ENCODE measurements at regions not wholly inside any gene's neighbourhood (a gene's known extent, or its start where the extent isn't known, plus 50 kb on each side); places are given as distances from the start of the nearest gene placed in this dataset.

DNA sequence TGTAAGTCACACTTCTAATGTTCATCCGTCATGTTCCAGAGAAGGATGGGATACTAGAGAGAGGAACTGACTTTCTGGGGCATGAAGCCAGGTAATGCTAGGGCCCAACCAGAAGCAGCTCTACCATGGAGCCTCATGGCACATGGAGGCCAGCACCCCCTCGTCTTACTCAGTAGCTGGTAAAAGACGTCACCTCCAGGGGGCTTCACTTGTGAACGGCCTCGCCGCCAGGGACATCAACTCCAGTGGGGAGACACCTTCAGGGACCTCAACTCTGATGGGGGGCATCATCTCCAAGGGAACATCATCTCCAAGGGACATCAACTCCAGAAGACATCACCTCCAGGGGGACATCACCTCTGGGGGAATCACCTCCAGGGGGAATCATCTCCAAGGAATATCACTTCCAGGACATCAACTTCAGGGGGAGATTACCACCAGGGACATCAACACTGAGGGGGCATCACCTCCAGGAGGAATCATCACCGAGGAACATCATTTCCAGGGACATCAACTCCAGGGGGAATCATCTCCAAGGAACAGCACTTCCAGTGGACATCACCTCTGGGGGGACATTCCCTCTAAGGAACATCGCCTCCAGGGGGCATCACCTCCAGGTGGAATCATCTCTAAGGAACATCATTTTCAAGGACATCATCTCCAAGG lies 168.4 kb downstream of the NDUFA10 start (continued):
- TF ChIP-seq, protein P1, sequence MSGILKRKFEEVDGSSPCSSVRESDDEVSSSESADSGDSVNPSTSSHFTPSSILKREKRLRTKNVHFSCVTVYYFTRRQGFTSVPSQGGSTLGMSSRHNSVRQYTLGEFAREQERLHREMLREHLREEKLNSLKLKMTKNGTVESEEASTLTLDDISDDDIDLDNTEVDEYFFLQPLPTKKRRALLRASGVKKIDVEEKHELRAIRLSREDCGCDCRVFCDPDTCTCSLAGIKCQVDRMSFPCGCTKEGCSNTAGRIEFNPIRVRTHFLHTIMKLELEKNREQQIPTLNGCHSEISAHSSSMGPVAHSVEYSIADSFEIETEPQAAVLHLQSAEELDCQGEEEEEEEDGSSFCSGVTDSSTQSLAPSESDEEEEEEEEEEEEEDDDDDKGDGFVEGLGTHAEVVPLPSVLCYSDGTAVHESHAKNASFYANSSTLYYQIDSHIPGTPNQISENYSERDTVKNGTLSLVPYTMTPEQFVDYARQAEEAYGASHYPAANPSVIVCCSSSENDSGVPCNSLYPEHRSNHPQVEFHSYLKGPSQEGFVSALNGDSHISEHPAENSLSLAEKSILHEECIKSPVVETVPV (CRISPR knock-in tag; IDR thresholded peaks at IDR 0.05): no peak
- TF ChIP-seq ZC3H10 (CRISPR knock-in tag; IDR thresholded peaks at IDR 0.05) (no peak), ARNTL (CRISPR knock-in tag; IDR thresholded peaks at IDR 0.05; ENCODE audit: borderline replicate concordance, low read depth) (no peak), SNAI2 (CRISPR knock-in tag; IDR thresholded peaks at IDR 0.05) (no peak), PPARA (CRISPR knock-in tag; IDR thresholded peaks at IDR 0.05; ENCODE audit: borderline replicate concordance) (no peak), CSDC2 (CRISPR knock-in tag; IDR thresholded peaks at IDR 0.05) (no peak)

DNA sequence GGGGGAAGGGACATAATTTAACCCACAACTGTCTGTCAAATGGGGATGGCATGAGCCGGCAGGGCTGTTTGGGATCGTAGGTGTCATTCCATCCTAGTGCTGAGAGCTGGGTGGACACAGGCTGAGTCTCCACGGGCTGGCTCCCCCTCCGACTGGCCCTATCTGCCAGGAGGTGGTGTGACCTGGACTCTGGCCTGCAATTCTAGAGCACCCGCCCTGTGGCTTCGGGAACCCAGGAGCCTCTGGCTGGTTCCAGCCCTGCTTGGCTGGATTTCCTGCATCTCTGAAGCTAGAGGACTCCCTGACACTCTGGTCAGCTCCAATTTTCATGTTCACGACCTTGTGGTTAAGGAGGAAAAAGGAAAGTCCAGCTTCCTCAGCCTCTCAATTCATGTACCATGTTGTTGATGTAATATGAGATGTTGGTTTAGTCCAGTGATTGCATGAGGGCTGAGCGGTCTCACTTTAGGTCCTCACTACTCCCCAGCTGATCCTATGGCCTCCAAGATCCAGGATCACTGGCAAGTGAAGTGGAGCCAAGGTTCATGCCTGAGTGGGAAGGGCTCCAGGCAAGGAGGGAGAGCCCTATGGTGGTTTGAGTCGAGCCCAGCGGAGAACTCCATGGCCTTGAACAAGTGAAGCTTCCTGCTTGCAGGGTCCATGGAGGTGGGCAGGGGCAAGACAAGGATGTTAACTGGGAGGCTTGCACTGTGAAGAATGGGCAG lies 169.1 kb downstream of the NDUFA10 start:
- TF ChIP-seq, protein P1 (CRISPR knock-in tag; IDR thresholded peaks at IDR 0.05): no peak
- TF ChIP-seq ZNF70 (CRISPR knock-in tag; IDR thresholded peaks at IDR 0.05) (no peak), TOX (CRISPR knock-in tag; IDR thresholded peaks at IDR 0.05; ENCODE audit: borderline replicate concordance) (no peak), ZNF8 (CRISPR knock-in tag; IDR thresholded peaks at IDR 0.05) (no peak), ARNTL (CRISPR knock-in tag; IDR thresholded peaks at IDR 0.05; ENCODE audit: borderline replicate concordance, low read depth) (no peak), ZFP3 (CRISPR knock-in tag; IDR thresholded peaks at IDR 0.05) (no peak), TCF4 (CRISPR knock-in tag; IDR thresholded peaks at IDR 0.05; ENCODE audit: borderline replicate concordance) (no peak), BACH2 (CRISPR knock-in tag; IDR thresholded peaks at IDR 0.05; ENCODE audit: borderline replicate concordance) (no peak), ZC3H10 (CRISPR knock-in tag; IDR thresholded peaks at IDR 0.05) (no peak), ZFP30 (CRISPR knock-in tag; IDR thresholded peaks at IDR 0.05) (no peak), PPARA (CRISPR knock-in tag; IDR thresholded peaks at IDR 0.05; ENCODE audit: borderline replicate concordance) (no peak), ESRRG (CRISPR knock-in tag; IDR thresholded peaks at IDR 0.05) (no peak)
- TF ChIP-seq, protein P2, sequence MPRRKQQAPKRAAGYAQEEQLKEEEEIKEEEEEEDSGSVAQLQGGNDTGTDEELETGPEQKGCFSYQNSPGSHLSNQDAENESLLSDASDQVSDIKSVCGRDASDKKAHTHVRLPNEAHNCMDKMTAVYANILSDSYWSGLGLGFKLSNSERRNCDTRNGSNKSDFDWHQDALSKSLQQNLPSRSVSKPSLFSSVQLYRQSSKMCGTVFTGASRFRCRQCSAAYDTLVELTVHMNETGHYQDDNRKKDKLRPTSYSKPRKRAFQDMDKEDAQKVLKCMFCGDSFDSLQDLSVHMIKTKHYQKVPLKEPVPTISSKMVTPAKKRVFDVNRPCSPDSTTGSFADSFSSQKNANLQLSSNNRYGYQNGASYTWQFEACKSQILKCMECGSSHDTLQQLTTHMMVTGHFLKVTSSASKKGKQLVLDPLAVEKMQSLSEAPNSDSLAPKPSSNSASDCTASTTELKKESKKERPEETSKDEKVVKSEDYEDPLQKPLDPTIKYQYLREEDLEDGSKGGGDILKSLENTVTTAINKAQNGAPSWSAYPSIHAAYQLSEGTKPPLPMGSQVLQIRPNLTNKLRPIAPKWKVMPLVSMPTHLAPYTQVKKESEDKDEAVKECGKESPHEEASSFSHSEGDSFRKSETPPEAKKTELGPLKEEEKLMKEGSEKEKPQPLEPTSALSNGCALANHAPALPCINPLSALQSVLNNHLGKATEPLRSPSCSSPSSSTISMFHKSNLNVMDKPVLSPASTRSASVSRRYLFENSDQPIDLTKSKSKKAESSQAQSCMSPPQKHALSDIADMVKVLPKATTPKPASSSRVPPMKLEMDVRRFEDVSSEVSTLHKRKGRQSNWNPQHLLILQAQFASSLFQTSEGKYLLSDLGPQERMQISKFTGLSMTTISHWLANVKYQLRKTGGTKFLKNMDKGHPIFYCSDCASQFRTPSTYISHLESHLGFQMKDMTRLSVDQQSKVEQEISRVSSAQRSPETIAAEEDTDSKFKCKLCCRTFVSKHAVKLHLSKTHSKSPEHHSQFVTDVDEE (CRISPR knock-in tag; IDR thresholded peaks at IDR 0.05): no peak
- TF ChIP-seq, protein P3, sequence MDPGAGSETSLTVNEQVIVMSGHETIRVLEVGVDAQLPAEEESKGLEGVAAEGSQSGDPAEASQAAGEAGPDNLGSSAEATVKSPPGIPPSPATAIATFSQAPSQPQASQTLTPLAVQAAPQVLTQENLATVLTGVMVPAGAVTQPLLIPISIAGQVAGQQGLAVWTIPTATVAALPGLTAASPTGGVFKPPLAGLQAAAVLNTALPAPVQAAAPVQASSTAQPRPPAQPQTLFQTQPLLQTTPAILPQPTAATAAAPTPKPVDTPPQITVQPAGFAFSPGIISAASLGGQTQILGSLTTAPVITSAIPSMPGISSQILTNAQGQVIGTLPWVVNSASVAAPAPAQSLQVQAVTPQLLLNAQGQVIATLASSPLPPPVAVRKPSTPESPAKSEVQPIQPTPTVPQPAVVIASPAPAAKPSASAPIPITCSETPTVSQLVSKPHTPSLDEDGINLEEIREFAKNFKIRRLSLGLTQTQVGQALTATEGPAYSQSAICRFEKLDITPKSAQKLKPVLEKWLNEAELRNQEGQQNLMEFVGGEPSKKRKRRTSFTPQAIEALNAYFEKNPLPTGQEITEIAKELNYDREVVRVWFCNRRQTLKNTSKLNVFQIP (CRISPR knock-in tag; IDR thresholded peaks at IDR 0.05; ENCODE audit: borderline replicate concordance, low read depth): no peak
- TF ChIP-seq, protein P4, sequence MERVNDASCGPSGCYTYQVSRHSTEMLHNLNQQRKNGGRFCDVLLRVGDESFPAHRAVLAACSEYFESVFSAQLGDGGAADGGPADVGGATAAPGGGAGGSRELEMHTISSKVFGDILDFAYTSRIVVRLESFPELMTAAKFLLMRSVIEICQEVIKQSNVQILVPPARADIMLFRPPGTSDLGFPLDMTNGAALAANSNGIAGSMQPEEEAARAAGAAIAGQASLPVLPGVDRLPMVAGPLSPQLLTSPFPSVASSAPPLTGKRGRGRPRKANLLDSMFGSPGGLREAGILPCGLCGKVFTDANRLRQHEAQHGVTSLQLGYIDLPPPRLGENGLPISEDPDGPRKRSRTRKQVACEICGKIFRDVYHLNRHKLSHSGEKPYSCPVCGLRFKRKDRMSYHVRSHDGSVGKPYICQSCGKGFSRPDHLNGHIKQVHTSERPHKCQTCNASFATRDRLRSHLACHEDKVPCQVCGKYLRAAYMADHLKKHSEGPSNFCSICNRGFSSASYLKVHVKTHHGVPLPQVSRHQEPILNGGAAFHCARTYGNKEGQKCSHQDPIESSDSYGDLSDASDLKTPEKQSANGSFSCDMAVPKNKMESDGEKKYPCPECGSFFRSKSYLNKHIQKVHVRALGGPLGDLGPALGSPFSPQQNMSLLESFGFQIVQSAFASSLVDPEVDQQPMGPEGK (CRISPR knock-in tag; IDR thresholded peaks at IDR 0.05; ENCODE audit: borderline replicate concordance): no peak
- no peak for ATAC-seq

DNA sequence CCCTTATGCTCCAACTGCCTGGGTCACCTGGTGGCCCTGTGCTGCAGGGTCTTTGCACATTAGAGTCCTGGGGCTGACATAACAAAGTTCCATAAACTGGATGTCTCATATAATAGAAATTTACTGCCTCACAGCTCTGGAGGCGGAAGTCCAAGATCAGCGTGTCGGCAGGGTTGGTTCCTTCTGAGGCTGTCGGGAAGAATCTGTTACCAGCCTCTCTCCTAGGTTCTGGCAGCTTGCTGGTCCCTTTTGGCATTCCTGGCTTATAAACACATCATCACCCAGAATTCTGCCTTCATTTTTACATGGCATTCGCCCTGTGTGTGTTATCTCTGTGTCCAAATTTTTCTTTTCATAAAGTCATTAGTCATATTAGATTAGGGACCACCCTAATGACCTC lies 170.5 kb downstream of the NDUFA10 start:
- no peak for ATAC-seq
- TF ChIP-seq TOX (CRISPR knock-in tag; IDR thresholded peaks at IDR 0.05; ENCODE audit: borderline replicate concordance) (no peak), ESRRG (CRISPR knock-in tag; IDR thresholded peaks at IDR 0.05) (no peak), ZFP3 (CRISPR knock-in tag; IDR thresholded peaks at IDR 0.05) (no peak), ISL1 (CRISPR knock-in tag; IDR thresholded peaks at IDR 0.05) (no peak), BACH2 (CRISPR knock-in tag; IDR thresholded peaks at IDR 0.05; ENCODE audit: borderline replicate concordance) (no peak), GLIS3 (CRISPR knock-in tag; IDR thresholded peaks at IDR 0.05) (no peak), OSR1 (CRISPR knock-in tag; IDR thresholded peaks at IDR 0.05) (no peak), ZC3H10 (CRISPR knock-in tag; IDR thresholded peaks at IDR 0.05) (no peak), CSDC2 (CRISPR knock-in tag; IDR thresholded peaks at IDR 0.05) (no peak), ZNF70 (CRISPR knock-in tag; IDR thresholded peaks at IDR 0.05) (no peak), ZFP30 (CRISPR knock-in tag; IDR thresholded peaks at IDR 0.05) (no peak), ZNF8 (CRISPR knock-in tag; IDR thresholded peaks at IDR 0.05) (no peak)
- TF ChIP-seq, protein P1 (CRISPR knock-in tag; IDR thresholded peaks at IDR 0.05): no peak
- TF ChIP-seq, protein P3 (CRISPR knock-in tag; IDR thresholded peaks at IDR 0.05; ENCODE audit: borderline replicate concordance, low read depth): no peak
- TF ChIP-seq, protein P5, sequence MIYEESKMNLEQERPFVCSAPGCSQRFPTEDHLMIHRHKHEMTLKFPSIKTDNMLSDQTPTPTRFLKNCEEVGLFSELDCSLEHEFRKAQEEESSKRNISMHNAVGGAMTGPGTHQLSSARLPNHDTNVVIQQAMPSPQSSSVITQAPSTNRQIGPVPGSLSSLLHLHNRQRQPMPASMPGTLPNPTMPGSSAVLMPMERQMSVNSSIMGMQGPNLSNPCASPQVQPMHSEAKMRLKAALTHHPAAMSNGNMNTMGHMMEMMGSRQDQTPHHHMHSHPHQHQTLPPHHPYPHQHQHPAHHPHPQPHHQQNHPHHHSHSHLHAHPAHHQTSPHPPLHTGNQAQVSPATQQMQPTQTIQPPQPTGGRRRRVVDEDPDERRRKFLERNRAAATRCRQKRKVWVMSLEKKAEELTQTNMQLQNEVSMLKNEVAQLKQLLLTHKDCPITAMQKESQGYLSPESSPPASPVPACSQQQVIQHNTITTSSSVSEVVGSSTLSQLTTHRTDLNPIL (CRISPR knock-in tag; IDR thresholded peaks at IDR 0.05; ENCODE audit: low read depth): no peak
